ENCODE measurements at regions not wholly inside any gene's neighbourhood (a gene's known extent, or its start where the extent isn't known, plus 50 kb on each side); places are given as distances from the start of the nearest gene placed in this dataset.

DNA sequence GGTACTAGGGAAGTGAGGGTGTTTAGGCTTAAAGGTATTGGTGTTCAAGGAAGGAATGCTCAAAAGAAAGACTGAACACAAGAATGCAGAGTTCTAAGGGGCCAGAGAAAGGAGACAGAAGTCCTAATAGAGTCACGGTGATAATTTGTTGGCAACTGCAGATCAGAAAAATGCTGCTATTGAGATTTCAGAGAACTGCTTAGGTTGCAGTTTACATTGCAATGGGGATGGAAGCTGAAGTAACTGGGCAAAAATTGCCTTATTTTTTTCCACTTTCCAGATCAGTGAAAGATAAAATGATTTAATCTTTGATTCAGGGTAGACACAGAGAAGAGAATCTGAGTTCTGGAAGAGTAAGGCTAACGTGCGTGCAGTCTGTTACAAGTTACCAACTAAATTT, 199.8 kb downstream of the SQOR start:
- TF ChIP-seq CREB1 (IDR thresholded peaks at IDR 0.05) (no peak), CTCF (IDR thresholded peaks at IDR 0.05; ENCODE audit: control extremely low read depth in 1 of 3, insufficient read depth in 1 of 3, low read depth in 1 of 3, low read length in 3 of 3) (no peak), POLR2A (IDR thresholded peaks at IDR 0.05; ENCODE audit: control extremely low read depth in 1 of 2, low read depth in 2 of 2, low read length in 2 of 2) (no peak)

Data from H1 (cell line).